WTC11 (cell line): ENCODE measurements at regions not wholly inside any gene's neighbourhood (a gene's known extent, or its start where the extent isn't known, plus 50 kb on each side); places are given as distances from the start of the nearest gene placed in this dataset.

Experiments
- MYBL2 ChIP-seq: sonication (generic); formaldehyde crosslinking; IDR thresholded peaks from 2 replicates; pipeline ENCODE4 v1.8.1; 2023; ENCODE audit warnings: mild to moderate bottlenecking, moderate library complexity, missing genetic modification reagents
- TF ChIP-seq, protein P1 (sequence below): fragments of 200-600 bp; IDR thresholded peaks from 2 replicates; pipeline ENCODE4 v1.8.0; 2022; ENCODE audit warnings: antibody characterized with exemption

- TF ChIP-seq, protein P1, sequence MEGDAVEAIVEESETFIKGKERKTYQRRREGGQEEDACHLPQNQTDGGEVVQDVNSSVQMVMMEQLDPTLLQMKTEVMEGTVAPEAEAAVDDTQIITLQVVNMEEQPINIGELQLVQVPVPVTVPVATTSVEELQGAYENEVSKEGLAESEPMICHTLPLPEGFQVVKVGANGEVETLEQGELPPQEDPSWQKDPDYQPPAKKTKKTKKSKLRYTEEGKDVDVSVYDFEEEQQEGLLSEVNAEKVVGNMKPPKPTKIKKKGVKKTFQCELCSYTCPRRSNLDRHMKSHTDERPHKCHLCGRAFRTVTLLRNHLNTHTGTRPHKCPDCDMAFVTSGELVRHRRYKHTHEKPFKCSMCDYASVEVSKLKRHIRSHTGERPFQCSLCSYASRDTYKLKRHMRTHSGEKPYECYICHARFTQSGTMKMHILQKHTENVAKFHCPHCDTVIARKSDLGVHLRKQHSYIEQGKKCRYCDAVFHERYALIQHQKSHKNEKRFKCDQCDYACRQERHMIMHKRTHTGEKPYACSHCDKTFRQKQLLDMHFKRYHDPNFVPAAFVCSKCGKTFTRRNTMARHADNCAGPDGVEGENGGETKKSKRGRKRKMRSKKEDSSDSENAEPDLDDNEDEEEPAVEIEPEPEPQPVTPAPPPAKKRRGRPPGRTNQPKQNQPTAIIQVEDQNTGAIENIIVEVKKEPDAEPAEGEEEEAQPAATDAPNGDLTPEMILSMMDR: no peak
- no peak for TF ChIP-seq MYBL2 (CRISPR knock-in tag)
These were observed 249.1 kb downstream of the GADD45G start for GRCh38 chr9:89853931-89854330.
